ENCODE measurements at regions not wholly inside any gene's neighbourhood (a gene's known extent, or its start where the extent isn't known, plus 50 kb on each side); places are given as distances from the start of the nearest gene placed in this dataset.

GRCh38 chr11:19433791-19434190, 193.0 kb upstream of the E2F8 start:
- H2BK120ac ChIP-seq (ENCODE audit: low read depth, low read length), result no peak overlapping the region
- no peaks in the 10 kb centered on the region; the same call in none of the 2 replicates for H3K27me3 ChIP-seq (ENCODE audit: control insufficient read depth, insufficient read depth, low read length)
- WGBS, 2 experiments (ENCODE audit: extremely low coverage in 2 of 2, insufficient read length in 1 of 2), result no CpG with 5 or more reads among the region's 1 CpG
- no peaks in the 10 kb centered on the region for H3K36me3 ChIP-seq (ENCODE audit: control insufficient read depth, insufficient read depth, low read length)
- POLR2A ChIA-PET (ENCODE audit: unreplicated experiment), result no interaction called here
- no peak overlapping the region for H3K9ac ChIP-seq (ENCODE audit: low read depth, low read length)
- H3K4me2 ChIP-seq (ENCODE audit: low read depth, low read length), result no peak overlapping the region
- intact Hi-C loops (cut with micrococcal nuclease) (loop anchor here (5.0 kb wide), 1 partner anchor 119 kb away; no protein-coding TSS in a partner anchor), in situ Hi-C loops (cut with MboI; ENCODE audit: low sequenced_read_pairs) (no loop called here), dilution Hi-C loops (cut with HindIII; ENCODE audit: low sequenced_read_pairs, unreplicated experiment) (no loop called here)
- no peak overlapping the region for H4K91ac ChIP-seq (ENCODE audit: insufficient read depth, low read depth, low read length)
- no peak overlapping the region for H3K14ac ChIP-seq (replicated peaks; ENCODE audit: low read depth, low read length)
- no peak overlapping the region for H4K5ac ChIP-seq (ENCODE audit: low read depth, low read length)
- no peaks in the 10 kb centered on the region for H3K9me3 ChIP-seq (ENCODE audit: control insufficient read depth, insufficient read depth, low read length)
- no peak overlapping the region for H2BK5ac ChIP-seq (ENCODE audit: low read depth, low read length, poor library complexity, severe bottlenecking)
- peaks cover 13% of the 10 kb centered on the region for H3K4me1 ChIP-seq (ENCODE audit: control insufficient read depth, insufficient read depth, low read length)
- no peak overlapping the region for H3K27ac ChIP-seq (ENCODE audit: insufficient read depth, low read length)
- H3K79me1 ChIP-seq (ENCODE audit: low read depth in 1 of 2, low read length in 2 of 2), result no peaks in the 10 kb centered on the region
- peaks cover 3% of the 10 kb centered on the region; the same call in 1 of the 2 replicates for H3K9me1 ChIP-seq (ENCODE audit: insufficient read depth, low read length)
- H4K20me1 ChIP-seq (ENCODE audit: insufficient read depth, low read length), result no peaks in the 10 kb centered on the region
- no peak overlapping the region for H2AFZ ChIP-seq (replicated peaks; ENCODE audit: low read length, poor library complexity)
- BruUV-seq (replicated peaks), result no TSS peak
- no peak overlapping the region for H3K56ac ChIP-seq (ENCODE audit: extremely low read depth, insufficient read depth, low read length)
- H2AK9ac ChIP-seq (replicated peaks; ENCODE audit: low read depth, low read length, poor library complexity), result no peak overlapping the region
- no peak overlapping the region; the same call in 1 of the 2 replicates for H3K18ac ChIP-seq (ENCODE audit: low read depth, low read length)
- ATAC-seq (ENCODE audit: low read depth) (no peak), DNase-seq (no peak)
- H2BK20ac ChIP-seq (ENCODE audit: low read depth, low read length), result no peak overlapping the region
- no peak overlapping the region for H4K8ac ChIP-seq (ENCODE audit: low read depth in 2 of 2, low read length in 2 of 2)
- H2BK15ac ChIP-seq (ENCODE audit: low read depth, low read length), result no peak overlapping the region
- H3K23ac ChIP-seq (ENCODE audit: low read depth, low read length), result no peak overlapping the region
- CTCF ChIA-PET, result interaction anchor here (0.8 kb wide), 1 partner anchor 64 kb away, joined by 3 read pairs; no protein-coding TSS in a partner anchor
- H3K4ac ChIP-seq (ENCODE audit: low read depth, low read length), result no peak overlapping the region
- no peak overlapping the region for H3K4me3 ChIP-seq (ENCODE audit: insufficient read depth, low read depth, low read length)
- TF ChIP-seq RFX5 (IDR thresholded peaks at IDR 0.05; ENCODE audit: low read depth, low read length), result no peak
- no peak for TF ChIP-seq NFE2L2 (IDR thresholded peaks at IDR 0.05; ENCODE audit: low read depth, low read length)
- TF ChIP-seq BHLHE40 (IDR thresholded peaks at IDR 0.05; ENCODE audit: low read depth, low read length), result no peak
- no peak for TF ChIP-seq FOS (IDR thresholded peaks at IDR 0.05; ENCODE audit: low read depth, low read length)
- no peak for TF ChIP-seq ELK1 (IDR thresholded peaks at IDR 0.05; ENCODE audit: borderline replicate concordance, low read depth, low read length)
- TF ChIP-seq MAFK (IDR thresholded peaks at IDR 0.05; ENCODE audit: low read depth, low read length), result no peak
- TF ChIP-seq RAD21 (IDR thresholded peaks at IDR 0.05; ENCODE audit: low read length), result no peak
- TF ChIP-seq CHD1 (IDR thresholded peaks at IDR 0.05; ENCODE audit: low read depth, low read length), result no peak
- TF ChIP-seq CEBPB (IDR thresholded peaks at IDR 0.05; ENCODE audit: low read depth, low read length), result no peak
- TF ChIP-seq MAZ (IDR thresholded peaks at IDR 0.05; ENCODE audit: borderline replicate concordance, low read depth, low read length), result no peak
- no peak for TF ChIP-seq MXI1 (IDR thresholded peaks at IDR 0.05; ENCODE audit: borderline replicate concordance, low read depth, low read length)
- no peak for TF ChIP-seq POLR2A (IDR thresholded peaks at IDR 0.05; ENCODE audit: low read depth, low read length)
- TF ChIP-seq SMC3 (IDR thresholded peaks at IDR 0.05; ENCODE audit: low read depth, low read length), result no peak
- no peak for TF ChIP-seq RCOR1 (IDR thresholded peaks at IDR 0.05; ENCODE audit: insufficient replicate concordance, low read length)
- no peak overlapping the region for H2AK5ac ChIP-seq (ENCODE audit: low read depth, low read length)
